Right atrium auricular region (tissue), 2 donors: ENCODE measurements at regions not wholly inside any gene's neighbourhood (a gene's known extent, or its start where the extent isn't known, plus 50 kb on each side); places are given as distances from the start of the nearest gene placed in this dataset.

ENCODE experiments used
- DNase-seq: peaks from one replicate; pipeline ENCODE4 v3.0.0-alpha.2; 2019; ENCODE audit warnings: low spot score
- H3K27ac ChIP-seq, 2 donors: fragments of 200-600 bp; sonication (generic); 1 replicate in 1 of 2; 2 replicates in 1 of 2; pipeline ENCODE4 v1.5.1; 2016 to 2019
- H3K27me3 ChIP-seq, 2 donors: fragments of 200-600 bp; sonication (generic); one replicate each; pipeline versions ENCODE4 v1.5.1 to v1.6.0; 2017 to 2019
- H3K36me3 ChIP-seq: fragments of 200-600 bp; sonication (generic); one replicate; pipeline ENCODE4 v1.5.1; 2016
- H3K4me1 ChIP-seq, 2 donors: fragments of 200-600 bp; sonication (generic); one replicate each; pipeline versions ENCODE4 v1.5.1 to v1.6.0; 2017 to 2019
- H3K4me3 ChIP-seq, 2 donors: fragments of 200-600 bp; sonication (generic); 1 replicate in 1 of 2; 2 replicates in 1 of 2; pipeline ENCODE4 v1.5.1; 2017 to 2019; ENCODE audit warnings: mild to moderate bottlenecking in 1 of 2, moderate library complexity in 1 of 2
- H3K9me3 ChIP-seq, 2 donors: fragments of 200-600 bp; sonication (generic); one replicate each; pipeline ENCODE4 v1.5.1; 2019
- TF ChIP-seq, protein P1 (sequence below), 2 donors: fragments of 200-600 bp; sonication (generic); IDR thresholded peaks; one replicate each; pipeline ENCODE4 v1.5.1; 2019; ENCODE audit warnings: antibody characterized with exemption in 2 of 2

- Histone ChIP-seq H3K9me3 (peaks cover 0 to 3% of the 10 kb centered on the region in 2 donors), H3K27me3 (no peaks in the 10 kb centered on the region), H3K4me1 (no peaks in the 10 kb centered on the region), H3K4me3 (no peak overlapping the region), H3K27ac (no peak overlapping the region), H3K36me3 (no peaks in the 10 kb centered on the region)
- TF ChIP-seq, protein P1, sequence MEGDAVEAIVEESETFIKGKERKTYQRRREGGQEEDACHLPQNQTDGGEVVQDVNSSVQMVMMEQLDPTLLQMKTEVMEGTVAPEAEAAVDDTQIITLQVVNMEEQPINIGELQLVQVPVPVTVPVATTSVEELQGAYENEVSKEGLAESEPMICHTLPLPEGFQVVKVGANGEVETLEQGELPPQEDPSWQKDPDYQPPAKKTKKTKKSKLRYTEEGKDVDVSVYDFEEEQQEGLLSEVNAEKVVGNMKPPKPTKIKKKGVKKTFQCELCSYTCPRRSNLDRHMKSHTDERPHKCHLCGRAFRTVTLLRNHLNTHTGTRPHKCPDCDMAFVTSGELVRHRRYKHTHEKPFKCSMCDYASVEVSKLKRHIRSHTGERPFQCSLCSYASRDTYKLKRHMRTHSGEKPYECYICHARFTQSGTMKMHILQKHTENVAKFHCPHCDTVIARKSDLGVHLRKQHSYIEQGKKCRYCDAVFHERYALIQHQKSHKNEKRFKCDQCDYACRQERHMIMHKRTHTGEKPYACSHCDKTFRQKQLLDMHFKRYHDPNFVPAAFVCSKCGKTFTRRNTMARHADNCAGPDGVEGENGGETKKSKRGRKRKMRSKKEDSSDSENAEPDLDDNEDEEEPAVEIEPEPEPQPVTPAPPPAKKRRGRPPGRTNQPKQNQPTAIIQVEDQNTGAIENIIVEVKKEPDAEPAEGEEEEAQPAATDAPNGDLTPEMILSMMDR (IDR thresholded peaks at IDR 0.05): no peak
- no peak for DNase-seq
Measured at GRCh38 chr11:109150581-109150980, 271.4 kb upstream of the C11orf87 start.

- TF ChIP-seq, protein P1 (IDR thresholded peaks at IDR 0.05): no peak
- Histone ChIP-seq H3K9me3 (peaks cover 0 to 14% of the 10 kb centered on the region in 2 donors), H3K27ac (no peak overlapping the region), H3K27me3 (no peaks in the 10 kb centered on the region), H3K36me3 (no peaks in the 10 kb centered on the region), H3K4me3 (no peak overlapping the region), H3K4me1 (no peaks in the 10 kb centered on the region)
- no peak for DNase-seq
Measured at GRCh38 chr11:109153836-109154235, 268.2 kb upstream of the C11orf87 start.

- Histone ChIP-seq H3K27me3 (no peaks in the 10 kb centered on the region), H3K4me3 (no peak overlapping the region), H3K36me3 (no peaks in the 10 kb centered on the region), H3K9me3 (peaks cover 0 to 14% of the 10 kb centered on the region in 2 donors), H3K27ac (no peak overlapping the region), H3K4me1 (no peaks in the 10 kb centered on the region)
- no peak for DNase-seq
- TF ChIP-seq, protein P1 (IDR thresholded peaks at IDR 0.05): no peak
Measured at GRCh38 chr11:109155291-109155690, 266.7 kb upstream of the C11orf87 start.

- no peak overlapping the region for H3K4me3 ChIP-seq
- no peak for DNase-seq
- H3K36me3 ChIP-seq: no peaks in the 10 kb centered on the region
- no peaks in the 10 kb centered on the region for H3K4me1 ChIP-seq
- TF ChIP-seq, protein P1 (IDR thresholded peaks at IDR 0.05): no peak
- no peak overlapping the region for H3K27ac ChIP-seq
- H3K27me3 ChIP-seq: no peaks in the 10 kb centered on the region
- H3K9me3 ChIP-seq: no peaks in the 10 kb centered on the region
Measured at GRCh38 chr11:109165035-109165434, 257.0 kb upstream of the C11orf87 start.

DNA sequence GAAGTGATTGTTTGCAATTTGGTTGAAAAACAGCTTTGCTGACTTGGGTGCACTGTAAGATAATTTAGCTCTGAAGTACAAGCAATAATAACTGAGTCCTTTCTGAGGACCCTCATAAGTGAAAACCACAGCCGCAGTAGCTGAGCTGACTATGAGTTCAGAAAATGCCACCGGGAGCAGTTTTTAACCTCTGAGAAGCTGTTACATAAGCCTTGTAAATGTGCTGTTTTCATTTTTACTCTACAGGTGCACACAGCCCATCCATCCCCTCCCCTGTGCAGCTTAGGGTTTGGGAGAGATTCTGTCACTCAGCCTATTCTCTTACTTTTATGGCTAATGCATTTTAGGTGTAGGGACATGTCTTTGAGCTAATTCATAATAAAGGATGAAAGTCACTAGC is 255.5 kb upstream of the C11orf87 start:
- Histone ChIP-seq H3K36me3 (no peaks in the 10 kb centered on the region), H3K27me3 (no peaks in the 10 kb centered on the region), H3K4me1 (no peaks in the 10 kb centered on the region), H3K4me3 (no peak overlapping the region), H3K9me3 (no peaks in the 10 kb centered on the region), H3K27ac (no peak overlapping the region)
- TF ChIP-seq, protein P1 (IDR thresholded peaks at IDR 0.05): no peak
- no peak for DNase-seq

DNA sequence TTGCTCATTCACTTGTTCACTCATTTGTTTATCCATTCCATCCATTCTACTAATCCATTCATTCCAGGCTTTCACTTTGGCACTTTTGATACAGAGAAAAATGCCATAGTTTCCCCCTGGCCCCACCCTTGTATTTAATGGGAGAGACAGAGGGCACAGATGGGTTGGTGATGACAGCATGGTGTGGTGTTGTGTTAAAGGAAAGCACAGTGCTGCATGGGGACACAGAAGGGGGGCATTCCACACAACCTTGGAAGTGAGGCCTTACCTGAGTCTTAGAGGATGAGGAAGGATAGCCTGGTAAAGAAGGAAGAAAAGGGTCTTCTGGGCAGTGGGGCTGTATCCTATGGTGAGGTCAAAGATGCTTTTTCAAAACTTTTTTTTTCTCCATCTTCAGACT is 248.5 kb upstream of the C11orf87 start:
- no peaks in the 10 kb centered on the region for H3K9me3 ChIP-seq
- H3K4me3 ChIP-seq: no peak overlapping the region
- H3K27me3 ChIP-seq: no peaks in the 10 kb centered on the region
- TF ChIP-seq, protein P1 (IDR thresholded peaks at IDR 0.05): no peak
- no peak overlapping the region for H3K27ac ChIP-seq
- no peak for DNase-seq
- H3K4me1 ChIP-seq: no peaks in the 10 kb centered on the region
- H3K36me3 ChIP-seq: no peaks in the 10 kb centered on the region
